SK-N-SH (cell line): ENCODE measurements at regions not wholly inside any gene's neighbourhood (a gene's known extent, or its start where the extent isn't known, plus 50 kb on each side); places are given as distances from the start of the nearest gene placed in this dataset.

Experiments used
- CTCF ChIA-PET: fragments of 300-600, 350-600 bp; formaldehyde crosslinking; extraction: SDS; loops from one replicate; lab custom pipeline; 2021; lab: Yijun Ruan, JAX
- POLR2A ChIA-PET: fragments of 350-600 bp; sonication (Branson Sonifier 250); formaldehyde crosslinking; extraction: SDS; loops from one replicate; lab custom pipeline; 2020; ENCODE audit warnings: antibody characterized with exemption, inconsistent platforms; lab: Yijun Ruan, JAX
- DNase-seq: peaks from one replicate; pipeline ENCODE4 v3.0.0; 2012
- H2AFZ ChIP-seq: fragments of 200-600 bp; sonication (generic); 2 replicates; pipeline ENCODE4 v1.8.1; 2016; ENCODE audit warnings: antibody characterized with exemption, mild to moderate bottlenecking, low read depth
- H3F3A ChIP-seq: fragments of 200-600 bp; sonication (generic); replicated peaks from 2 replicates; pipeline ENCODE3; 2016; ENCODE audit warnings: antibody characterized with exemption, mild to moderate bottlenecking; ENCODE audit not compliant: insufficient read depth
- H3K27ac ChIP-seq, 2 experiments: fragments of 200-500 bp in 1 of 2; fragments of 200-600 bp in 1 of 2; sonication (Bioruptor generic) in 1 of 2; sonication (generic), shearing (Covaris generic) in 1 of 2; 2 replicates each; pipeline versions ENCODE4 v1.5.1 to v1.6.1; 2014 to 2016; ENCODE audit warnings: low read depth in 2 of 2, inconsistent platforms in 1 of 2, low read length in 1 of 2, mild to moderate bottlenecking in 1 of 2, mixed read lengths in 1 of 2
- H3K27me3 ChIP-seq: fragments of 200-600 bp; sonication (generic), shearing (Covaris generic); 2 replicates; pipeline ENCODE4 v1.6.1; 2016; ENCODE audit warnings: mixed run types; ENCODE audit not compliant: insufficient read depth
- H3K36me3 ChIP-seq, 2 experiments: fragments of 200-500 bp in 1 of 2; fragments of 200-600 bp in 1 of 2; sonication (Bioruptor generic) in 1 of 2; sonication (generic) in 1 of 2; replicated peaks in 1 of 2; 2 replicates each; pipeline versions ENCODE3 to v1.5.1; 2014 to 2016; ENCODE audit warnings: low read length in 1 of 2, mild to moderate bottlenecking in 1 of 2; ENCODE audit not compliant: insufficient read depth in 2 of 2, control insufficient read depth in 1 of 2
- H3K4me1 ChIP-seq, 2 experiments: fragments of 200-500 bp in 1 of 2; fragments of 200-600 bp in 1 of 2; sonication (Bioruptor generic) in 1 of 2; sonication (generic), shearing (Covaris generic) in 1 of 2; 2 replicates each; pipeline versions ENCODE4 v1.5.1 to v1.6.1; 2014 to 2016; ENCODE audit warnings: low read depth in 1 of 2, low read length in 1 of 2, mixed run types in 1 of 2; ENCODE audit not compliant: insufficient read depth in 2 of 2, control insufficient read depth in 1 of 2
- H3K4me2 ChIP-seq: fragments of 200-600 bp; sonication (generic), shearing (Covaris generic); 2 replicates; pipeline ENCODE4 v1.6.1; 2017; ENCODE audit warnings: mixed run types
- H3K4me3 ChIP-seq, 2 experiments: fragments of 200-500 bp in 1 of 2; fragments of 200-600 bp in 1 of 2; sonication (Bioruptor generic) in 1 of 2; sonication (generic), shearing (Covaris generic) in 1 of 2; 2 replicates each; pipeline versions ENCODE4 v1.5.1 to v1.8.1; 2014 to 2016; ENCODE audit warnings: low read depth in 2 of 2, inconsistent platforms in 1 of 2, low read length in 1 of 2, mild to moderate bottlenecking in 1 of 2, mixed read lengths in 1 of 2, moderate library complexity in 1 of 2
- H3K79me2 ChIP-seq: fragments of 200-600 bp; sonication (generic); 2 replicates; pipeline ENCODE4 v1.8.1; 2017; ENCODE audit warnings: mild to moderate bottlenecking; ENCODE audit not compliant: insufficient read depth
- H3K9ac ChIP-seq: fragments of 200-600 bp; sonication (generic); 2 replicates; pipeline ENCODE4 v1.6.1; 2017; ENCODE audit warnings: mixed run types
- H3K9me2 ChIP-seq: fragments of 200-600 bp; sonication (generic); 2 replicates; pipeline ENCODE4 v1.6.1; 2017; ENCODE audit warnings: mixed run types
- H3K9me3 ChIP-seq: fragments of 200-600 bp; sonication (generic); 2 replicates; pipeline ENCODE4 v1.6.1; 2017; ENCODE audit warnings: mixed run types, mild to moderate bottlenecking, moderate library complexity
- H4K20me1 ChIP-seq: fragments of 200-600 bp; sonication (generic); 2 replicates; pipeline ENCODE4 v1.6.1; 2017; ENCODE audit warnings: mild to moderate bottlenecking, mixed run types; ENCODE audit not compliant: insufficient read depth
- CHD2 ChIP-seq: fragments of 150-350 bp; IDR thresholded peaks from 2 replicates; pipeline ENCODE4 v1.6.1; 2018; ENCODE audit warnings: low read length; ENCODE audit not compliant: partially characterized antibody
- CTCF ChIP-seq: fragments of 200-600 bp; sonication (generic); IDR thresholded peaks from 2 replicates; pipeline ENCODE4 v1.6.1; 2017; ENCODE audit warnings: antibody characterized with exemption, mild to moderate bottlenecking, moderate library complexity
- ELF1 ChIP-seq: IDR thresholded peaks from 2 replicates; pipeline ENCODE4 v1.4.0; 2012
- EZH2phosphoT487 ChIP-seq: fragments of 200-600 bp; sonication (generic); IDR thresholded peaks from 2 replicates; pipeline ENCODE4 v1.6.1; 2017; ENCODE audit warnings: low read depth, mixed run types, mild to moderate bottlenecking, antibody characterized with exemption, moderate library complexity, borderline replicate concordance
- FOSL2 ChIP-seq: IDR thresholded peaks from 2 replicates; pipeline ENCODE4 v1.4.0; 2012; ENCODE audit warnings: low read depth, mild to moderate bottlenecking, moderate library complexity, borderline replicate concordance
- FOXJ3 ChIP-seq: sonication (generic); formaldehyde crosslinking; IDR thresholded peaks from 2 replicates; pipeline ENCODE4 v1.5.1; 2020; ENCODE audit warnings: mild to moderate bottlenecking, missing genetic modification reagents
- FOXM1 ChIP-seq: IDR thresholded peaks from 2 replicates; pipeline ENCODE4 v1.4.0; 2012; ENCODE audit warnings: low read depth, mild to moderate bottlenecking
- IRF3 ChIP-seq: fragments of 150-350 bp; IDR thresholded peaks from 2 replicates; pipeline ENCODE4 v1.6.1; 2016; ENCODE audit warnings: mild to moderate bottlenecking, low read depth, low read length
- MEF2A ChIP-seq: IDR thresholded peaks from 2 replicates; pipeline ENCODE4 v1.4.0; 2012; ENCODE audit warnings: low read depth, borderline replicate concordance
- NFIC ChIP-seq: IDR thresholded peaks from 2 replicates; pipeline ENCODE4 v1.4.0; 2012; ENCODE audit warnings: borderline replicate concordance
- NRF1 ChIP-seq: IDR thresholded peaks from 2 replicates; pipeline ENCODE4 v1.6.1; 2012; ENCODE audit warnings: low read depth, mild to moderate bottlenecking, low read length
- RXRA ChIP-seq: IDR thresholded peaks from 2 replicates; pipeline ENCODE4 v1.4.0; 2012; ENCODE audit warnings: low read depth, mild to moderate bottlenecking, borderline replicate concordance
- SMC3 ChIP-seq: IDR thresholded peaks from 2 replicates; pipeline ENCODE4 v1.6.1; 2012; ENCODE audit warnings: low read depth, low read length, improper control_type of control experiment
- TAF1 ChIP-seq: IDR thresholded peaks from 2 replicates; pipeline ENCODE4 v1.6.1; 2012; ENCODE audit warnings: low read depth, mild to moderate bottlenecking, low read length, moderate library complexity, borderline replicate concordance
- TEAD4 ChIP-seq: IDR thresholded peaks from 2 replicates; pipeline ENCODE4 v1.4.0; 2012; ENCODE audit warnings: mild to moderate bottlenecking, borderline replicate concordance; ENCODE audit not compliant: insufficient read depth
- USF2 ChIP-seq: fragments of 150-350 bp; IDR thresholded peaks from 2 replicates; pipeline ENCODE4 v1.6.1; 2017; ENCODE audit warnings: antibody characterized with exemption, low read length, low read depth, borderline replicate concordance

GRCh38 chrX:98289726-98290125 is 1406.0 kb downstream of the RPA4 start:
- ChIA-PET POLR2A (no interaction called here), CTCF (no interaction called here)
- no peaks in the 10 kb centered on the region for H3K9me2 ChIP-seq
- no peaks in the 10 kb centered on the region for H3F3A ChIP-seq
- H3K36me3 ChIP-seq, result no peaks in the 10 kb centered on the region
- TF ChIP-seq MEF2A (no peak), ELF1 (no peak), TEAD4 (no peak), FOSL2 (no peak), IRF3 (no peak), FOXJ3 (CRISPR knock-in tag) (no peak), USF2 (no peak), TAF1 (no peak)
- H3K4me1 ChIP-seq, result no peaks in the 10 kb centered on the region
- no peaks in the 10 kb centered on the region for H3K79me2 ChIP-seq
- no peak overlapping the region for H2AFZ ChIP-seq
- no peak overlapping the region for H3K27ac ChIP-seq
- no peak overlapping the region for H3K9ac ChIP-seq
- H3K27me3 ChIP-seq, result no peaks in the 10 kb centered on the region
- H4K20me1 ChIP-seq, result no peaks in the 10 kb centered on the region
- H3K4me3 ChIP-seq, result no peak overlapping the region
- H3K9me3 ChIP-seq, result no peaks in the 10 kb centered on the region
- no peak overlapping the region for H3K4me2 ChIP-seq
- no peak for DNase-seq

- POLR2A ChIA-PET, result no interaction called here
- CTCF ChIA-PET, result no interaction called here
- no peak overlapping the region for H3K4me3 ChIP-seq
These were observed 1410.6 kb downstream of the RPA4 start for GRCh38 chrX:98294310-98294709.

More at GRCh38 chrX:98294310-98294709, 1410.6 kb downstream of the RPA4 start:
- no peak overlapping the region for H3K27ac ChIP-seq
- no peak for DNase-seq
- no peak overlapping the region for H3K9ac ChIP-seq
- H4K20me1 ChIP-seq, result no peaks in the 10 kb centered on the region
- no peaks in the 10 kb centered on the region for H3K27me3 ChIP-seq
- H3K36me3 ChIP-seq, result no peaks in the 10 kb centered on the region
- no peak overlapping the region for H3K4me2 ChIP-seq
- TF ChIP-seq EZH2phosphoT487 (no peak), NRF1 (no peak), CHD2 (no peak), IRF3 (no peak), SMC3 (no peak), CTCF (no peak), NFIC (no peak), FOXM1 (no peak), RXRA (no peak)
- H3K79me2 ChIP-seq, result no peaks in the 10 kb centered on the region
- H3K4me1 ChIP-seq, result no peaks in the 10 kb centered on the region
- H2AFZ ChIP-seq, result no peak overlapping the region
- no peaks in the 10 kb centered on the region for H3F3A ChIP-seq
- H3K9me3 ChIP-seq, result no peaks in the 10 kb centered on the region
- H3K9me2 ChIP-seq, result no peaks in the 10 kb centered on the region
